Endothelial cell of umbilical vein (primary cell): ENCODE measurements at regions not wholly inside any gene's neighbourhood (a gene's known extent, or its start where the extent isn't known, plus 50 kb on each side); places are given as distances from the start of the nearest gene placed in this dataset.

ENCODE experiments used
- BruUV-seq: library from RNA; stranded (reverse); fragments of 400-500 nt; replicated peaks from 2 replicates; lab custom pipeline; 2021; lab: Mats Ljungman, UMichigan
- CTCF ChIA-PET: fragments of 300-600, 350-600 bp; sonication (Branson Sonifier 250); formaldehyde crosslinking; loops from one replicate; lab custom pipeline; 2021; ENCODE audit warnings: antibody characterized with exemption, inconsistent platforms; lab: Charles Lee
- POLR2A ChIA-PET: fragments of 300-600, 350-600 bp; sonication (Branson Sonifier 250); formaldehyde crosslinking; loops from one replicate; lab custom pipeline; 2021; ENCODE audit warnings: antibody characterized with exemption, inconsistent platforms; lab: Charles Lee
- DNase-seq: peaks from one replicate; pipeline ENCODE4 v3.0.0-alpha.2; 2011; ENCODE audit warnings: low read depth, low spot score
- FAIRE-seq: peaks from 2 replicates; lab custom pipeline; 2011; peaks lifted over from hg19 to GRCh38; lab: Jason Lieb, UNC
- H2AFZ ChIP-seq: 2 replicates; pipeline ENCODE4 v1.6.0; 2012; ENCODE audit warnings: low read depth, low read length, control low read depth, inconsistent platforms
- H3K27ac ChIP-seq: 2 replicates; pipeline ENCODE4 v1.5.1; 2011; ENCODE audit warnings: low read depth, mild to moderate bottlenecking, control low read depth, low read length, moderate library complexity; ENCODE audit not compliant: insufficient read depth
- H3K27me3 ChIP-seq, 2 experiments: 2 replicates each; pipeline versions ENCODE4 v1.6.0 to v1.6.1; 2011; ENCODE audit warnings: low read length in 2 of 2, mixed read lengths in 1 of 2; ENCODE audit not compliant: control insufficient read depth in 2 of 2, insufficient read depth in 2 of 2
- H3K36me3 ChIP-seq, 2 experiments: 2 replicates in 1 of 2; 3 replicates in 1 of 2; pipeline ENCODE4 v1.5.1; 2011; ENCODE audit warnings: low read length in 2 of 2, mild to moderate bottlenecking in 1 of 2, moderate library complexity in 1 of 2; ENCODE audit not compliant: control insufficient read depth in 2 of 2, insufficient read depth in 2 of 2; ENCODE audit errors: extremely low read depth in 1 of 2
- H3K4me1 ChIP-seq: 3 replicates; pipeline ENCODE4 v1.5.1; 2011; ENCODE audit warnings: mild to moderate bottlenecking, low read length; ENCODE audit not compliant: control insufficient read depth, insufficient read depth; ENCODE audit errors: extremely low read depth
- H3K4me2 ChIP-seq: 2 replicates; pipeline ENCODE4 v1.6.1; 2011; ENCODE audit warnings: low read length, control low read depth, mixed read lengths; ENCODE audit not compliant: insufficient read depth
- H3K4me3 ChIP-seq, 3 experiments: fragments of 200-600 bp in 1 of 3; sonication (generic), shearing (Covaris generic) in 1 of 3; replicated peaks in 1 of 3; 2 replicates each; pipeline ENCODE4 v1.5.1; 2011 to 2016; ENCODE audit warnings: control low read depth in 3 of 3, low read length in 3 of 3, mild to moderate bottlenecking in 2 of 3, inconsistent platforms in 1 of 3, low read depth in 1 of 3, moderate library complexity in 1 of 3; ENCODE audit not compliant: insufficient read depth in 1 of 3
- H3K79me2 ChIP-seq: 2 replicates; pipeline ENCODE4 v1.6.0; 2012; ENCODE audit warnings: low read length, inconsistent platforms; ENCODE audit not compliant: control insufficient read depth, insufficient read depth
- H3K9ac ChIP-seq: replicated peaks from 2 replicates; pipeline ENCODE3; 2011; ENCODE audit warnings: low read length, control low read depth; ENCODE audit not compliant: insufficient read depth; ENCODE audit errors: extremely low read depth
- H3K9me1 ChIP-seq: replicated peaks from 3 replicates; pipeline ENCODE4 v1.6.0; 2011; ENCODE audit warnings: mild to moderate bottlenecking, low read length; ENCODE audit not compliant: control insufficient read depth, insufficient read depth; ENCODE audit errors: extremely low read depth
- H3K9me3 ChIP-seq: replicated peaks from 2 replicates; pipeline ENCODE4 v1.5.1; 2012; ENCODE audit warnings: low read length, inconsistent platforms; ENCODE audit not compliant: control insufficient read depth, insufficient read depth
- H4K20me1 ChIP-seq: replicated peaks from 2 replicates; pipeline ENCODE3; 2011; ENCODE audit warnings: mild to moderate bottlenecking, low read length; ENCODE audit not compliant: control insufficient read depth, insufficient read depth; ENCODE audit errors: extremely low read depth
- EZH2 ChIP-seq: IDR thresholded peaks from 2 replicates; pipeline ENCODE4 v1.6.1; 2012; ENCODE audit warnings: borderline replicate concordance, low read depth, mild to moderate bottlenecking, moderate library complexity, low read length, inconsistent platforms; ENCODE audit not compliant: severe bottlenecking
- FOS ChIP-seq: IDR thresholded peaks from 2 replicates; pipeline ENCODE4 v1.6.1; 2011; ENCODE audit warnings: mild to moderate bottlenecking, low read length, moderate library complexity, borderline replicate concordance; ENCODE audit not compliant: insufficient read depth
- GATA2 ChIP-seq: IDR thresholded peaks from 2 replicates; pipeline ENCODE4 v1.7.0; 2011; ENCODE audit warnings: low read depth, mild to moderate bottlenecking, moderate library complexity, mixed read lengths, low read length; ENCODE audit not compliant: insufficient read length, insufficient read depth
- JUN ChIP-seq: IDR thresholded peaks from 2 replicates; pipeline ENCODE4 v1.6.1; 2011; ENCODE audit warnings: borderline replicate concordance, low read depth; ENCODE audit not compliant: insufficient read length, insufficient read depth
- MYC ChIP-seq: IDR thresholded peaks from one replicate; pipeline ENCODE4 v1.6.1; 2011; ENCODE audit warnings: mild to moderate bottlenecking, low read depth, low read length
- POLR2A ChIP-seq: IDR thresholded peaks from 2 replicates; pipeline ENCODE4 v1.6.1; 2012; ENCODE audit warnings: low read depth, mild to moderate bottlenecking, control low read depth, low read length
- POLR2AphosphoS5 ChIP-seq: IDR thresholded peaks from 2 replicates; pipeline ENCODE4 v1.6.1; 2012; ENCODE audit warnings: low read depth, mild to moderate bottlenecking, control low read depth, low read length, moderate library complexity; ENCODE audit not compliant: insufficient read depth
- dilution Hi-C: fragments of 300-500 bp; cut with MboI; formaldehyde crosslinking; loops from one replicate; pipeline ENCODE4 v1.15.0; 2019; ENCODE audit warnings: low sequenced_read_pairs; ENCODE audit not compliant: extremely low pct_ligation_motif_present
- intact Hi-C: fragments of 100-400 bp; cut with micrococcal nuclease; formaldehyde crosslinking; loops from one replicate; pipeline ENCODE4 v1.10.0; 2022
- TF ChIP-seq, protein P1 (sequence below): IDR thresholded peaks from 2 replicates; pipeline ENCODE4 v1.6.1; 2011; ENCODE audit not compliant: insufficient read depth, insufficient read length
- TF ChIP-seq, protein P2 (sequence below), 2 donors: IDR thresholded peaks; 1 replicate in 1 of 2; 2 replicates in 1 of 2; pipeline ENCODE4 v1.5.1; 2011; ENCODE audit warnings: low read length in 2 of 2, mild to moderate bottlenecking in 2 of 2, moderate library complexity in 2 of 2, control low read depth in 1 of 2, inconsistent platforms in 1 of 2, low read depth in 1 of 2; ENCODE audit not compliant: insufficient read depth in 1 of 2; ENCODE audit errors: extremely low read depth in 1 of 2

DNA sequence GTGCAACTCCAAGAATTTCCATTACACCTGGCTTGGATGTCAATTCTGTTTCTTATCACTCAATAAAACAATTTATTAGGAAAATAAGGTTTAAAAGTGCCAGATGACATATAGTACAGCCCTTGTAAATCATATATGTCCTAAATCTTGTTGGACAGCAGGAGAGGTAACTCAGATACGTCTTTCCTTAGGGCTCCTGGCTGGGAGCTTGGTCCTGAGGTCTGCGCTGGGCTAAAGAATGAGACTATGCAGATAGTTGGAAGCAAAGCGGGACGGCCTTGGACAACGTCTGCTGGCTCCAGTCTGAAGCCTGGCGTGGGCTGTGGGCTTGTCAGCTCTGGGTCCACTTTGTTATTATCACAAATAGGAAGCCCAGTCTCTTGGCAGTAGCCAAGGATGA, 377.0 kb downstream of the DLEU7 start:
- TF ChIP-seq POLR2AphosphoS5: no peak
- TF ChIP-seq, protein P1, sequence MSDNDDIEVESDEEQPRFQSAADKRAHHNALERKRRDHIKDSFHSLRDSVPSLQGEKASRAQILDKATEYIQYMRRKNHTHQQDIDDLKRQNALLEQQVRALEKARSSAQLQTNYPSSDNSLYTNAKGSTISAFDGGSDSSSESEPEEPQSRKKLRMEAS: no peak
- no peak for TF ChIP-seq FOS
- TF ChIP-seq POLR2A: no peak
- no peak for TF ChIP-seq JUN
- no peak for TF ChIP-seq EZH2
- no peak for TF ChIP-seq MYC
- no peak for TF ChIP-seq GATA2
- TF ChIP-seq, protein P2, sequence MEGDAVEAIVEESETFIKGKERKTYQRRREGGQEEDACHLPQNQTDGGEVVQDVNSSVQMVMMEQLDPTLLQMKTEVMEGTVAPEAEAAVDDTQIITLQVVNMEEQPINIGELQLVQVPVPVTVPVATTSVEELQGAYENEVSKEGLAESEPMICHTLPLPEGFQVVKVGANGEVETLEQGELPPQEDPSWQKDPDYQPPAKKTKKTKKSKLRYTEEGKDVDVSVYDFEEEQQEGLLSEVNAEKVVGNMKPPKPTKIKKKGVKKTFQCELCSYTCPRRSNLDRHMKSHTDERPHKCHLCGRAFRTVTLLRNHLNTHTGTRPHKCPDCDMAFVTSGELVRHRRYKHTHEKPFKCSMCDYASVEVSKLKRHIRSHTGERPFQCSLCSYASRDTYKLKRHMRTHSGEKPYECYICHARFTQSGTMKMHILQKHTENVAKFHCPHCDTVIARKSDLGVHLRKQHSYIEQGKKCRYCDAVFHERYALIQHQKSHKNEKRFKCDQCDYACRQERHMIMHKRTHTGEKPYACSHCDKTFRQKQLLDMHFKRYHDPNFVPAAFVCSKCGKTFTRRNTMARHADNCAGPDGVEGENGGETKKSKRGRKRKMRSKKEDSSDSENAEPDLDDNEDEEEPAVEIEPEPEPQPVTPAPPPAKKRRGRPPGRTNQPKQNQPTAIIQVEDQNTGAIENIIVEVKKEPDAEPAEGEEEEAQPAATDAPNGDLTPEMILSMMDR (IDR thresholded peaks at IDR 0.05; ENCODE audit: extremely low read depth in 1 of 2, insufficient read depth in 1 of 2, low read depth in 1 of 2, low read length in 2 of 2): no peak
- no peak overlapping the region for H3K4me2 ChIP-seq
- no peak overlapping the region for H3K9ac ChIP-seq
- no peak for DNase-seq
- ChIA-PET CTCF (no interaction called here), POLR2A (no interaction called here)
- H3K9me3 ChIP-seq: no peaks in the 10 kb centered on the region
- H4K20me1 ChIP-seq: no peaks in the 10 kb centered on the region
- BruUV-seq: no TSS peak
- intact Hi-C loops: no loop called here
- H3K4me1 ChIP-seq: peaks cover 5% of the 10 kb centered on the region
- H3K36me3 ChIP-seq: no peaks in the 10 kb centered on the region
- no peaks in the 10 kb centered on the region for H3K9me1 ChIP-seq
- no peak for FAIRE-seq
- H3K4me3 ChIP-seq: no peak overlapping the region
- dilution Hi-C loops: no loop called here
- H3K27me3 ChIP-seq: no peaks in the 10 kb centered on the region
- H3K79me2 ChIP-seq: no peaks in the 10 kb centered on the region
- H2AFZ ChIP-seq: no peak overlapping the region
- no peak overlapping the region for H3K27ac ChIP-seq
